ENCODE measurements at regions not wholly inside any gene's neighbourhood (a gene's known extent, or its start where the extent isn't known, plus 50 kb on each side); places are given as distances from the start of the nearest gene placed in this dataset.

DNA sequence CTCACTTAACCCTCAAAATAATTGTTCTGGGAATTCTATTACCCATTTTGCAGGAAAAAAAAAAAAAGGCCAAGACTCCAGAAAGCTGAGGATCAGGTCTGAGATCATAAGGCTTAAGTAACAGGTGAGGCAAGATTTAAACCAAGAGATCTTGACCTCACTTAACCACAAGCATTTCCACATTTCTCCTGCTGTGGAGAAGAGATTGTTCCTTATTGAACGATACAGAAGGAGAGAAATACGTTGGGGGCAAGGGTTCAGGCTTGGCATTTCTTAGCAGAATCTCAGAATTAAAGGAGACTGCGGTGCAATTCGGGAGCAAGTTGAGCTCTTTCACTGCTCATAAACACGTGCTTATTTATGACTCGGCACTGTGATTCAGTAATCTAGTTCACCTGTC, 885.3 kb upstream of the TMEM132C start (continued):
- no peak for TF ChIP-seq SIN3A (conservative IDR thresholded peaks at IDR 0.05 in 1 of 2, IDR thresholded peaks at IDR 0.05 in 1 of 2; ENCODE audit: low read depth in 1 of 2, low read length in 2 of 2)
- TF ChIP-seq PHF8 (conservative IDR thresholded peaks at IDR 0.05; ENCODE audit: low read depth, low read length), result no peak
- no peak for TF ChIP-seq YY1 (IDR thresholded peaks at IDR 0.05; ENCODE audit: low read depth, low read length)
- TF ChIP-seq TCF12 (IDR thresholded peaks at IDR 0.05; ENCODE audit: low read depth, low read length), result no peak
- no peak for TF ChIP-seq EP300 (IDR thresholded peaks at IDR 0.05; ENCODE audit: borderline replicate concordance in 1 of 2, low read depth in 2 of 2, low read length in 2 of 2)
